HFF-Myc (cell line): ENCODE measurements at regions not wholly inside any gene's neighbourhood (a gene's known extent, or its start where the extent isn't known, plus 50 kb on each side); places are given as distances from the start of the nearest gene placed in this dataset.

Experiments used
- DNase-seq: peaks from one replicate; pipeline ENCODE4 v3.0.0-alpha.2; 2011; ENCODE audit warnings: low read depth; ENCODE audit errors: extremely low read depth
- H3K4me3 ChIP-seq: replicated peaks from 2 replicates; pipeline ENCODE4 v1.5.1; 2011; ENCODE audit warnings: low read depth, mild to moderate bottlenecking, control low read depth, low read length
- CTCF ChIP-seq: IDR thresholded peaks from 2 replicates; pipeline ENCODE4 v1.5.1; 2012; ENCODE audit warnings: mild to moderate bottlenecking, low read depth, low read length, control low read depth; ENCODE audit errors: missing control alignments

GRCh38 chr2:121164042-121164441 is 121.0 kb downstream of the TFCP2L1 start:
- DNase-seq = no peak
- H3K4me3 ChIP-seq = no peak overlapping the region
- TF ChIP-seq CTCF = no peak

- no peak for TF ChIP-seq CTCF
- no peak overlapping the region for H3K4me3 ChIP-seq
Observed at GRCh38 chr2:121165038-121165542, 119.9 kb downstream of the TFCP2L1 start.

More at GRCh38 chr2:121165038-121165542, 119.9 kb downstream of the TFCP2L1 start:
- DNase-seq = no peak
